ENCODE measurements at regions not wholly inside any gene's neighbourhood (a gene's known extent, or its start where the extent isn't known, plus 50 kb on each side); places are given as distances from the start of the nearest gene placed in this dataset.

DNA sequence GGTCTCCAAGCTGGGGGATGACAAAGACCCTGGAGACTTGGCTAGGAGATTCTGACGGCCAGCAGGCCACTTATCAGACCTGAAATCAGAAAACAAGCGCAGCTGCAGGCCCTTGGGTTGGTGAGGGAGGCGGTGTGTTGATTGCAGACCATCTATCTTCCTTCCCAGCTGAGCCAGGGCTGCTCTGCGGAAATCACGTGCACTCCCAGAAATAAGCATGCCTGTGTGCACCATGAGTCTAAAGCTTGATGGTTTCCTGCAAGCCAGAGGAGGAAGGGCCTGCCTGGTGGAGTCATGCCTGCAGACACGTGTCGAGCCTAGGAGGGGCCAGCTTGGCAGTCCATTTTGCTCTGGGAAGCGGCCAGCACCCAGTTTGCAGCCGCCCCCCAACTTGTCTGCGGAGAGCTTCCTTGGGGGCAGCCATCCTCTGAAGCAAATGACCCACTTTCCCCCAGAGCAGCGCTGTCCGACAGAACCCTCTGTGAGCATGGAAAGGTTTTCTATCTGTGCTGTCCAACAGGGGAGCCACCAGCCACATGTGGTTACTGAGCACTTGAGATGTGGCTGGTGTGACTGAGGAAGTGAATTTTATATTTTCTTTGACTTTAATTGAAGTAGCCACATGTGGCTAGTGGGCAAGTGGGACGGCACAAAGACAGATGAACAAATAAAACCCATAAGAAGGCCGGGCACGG, 175.7 kb upstream of the BCOR start:
- H3K27ac Mint-ChIP-seq = no peak overlapping the region
- no peaks in the 10 kb centered on the region for H3K27me3 Mint-ChIP-seq
- no peak for DNase-seq
- H3K36me3 Mint-ChIP-seq (ENCODE audit: insufficient read depth) = peaks cover 3% of the 10 kb centered on the region
- no peak overlapping the region for H3K4me3 Mint-ChIP-seq
- no peaks in the 10 kb centered on the region for H3K9me3 Mint-ChIP-seq
- peaks cover 0 to 7% of the 10 kb centered on the region in 2 donors for H3K4me1 Mint-ChIP-seq (ENCODE audit: low read depth in 2 of 2)
- no peak for ATAC-seq (replicated peaks)

DNA sequence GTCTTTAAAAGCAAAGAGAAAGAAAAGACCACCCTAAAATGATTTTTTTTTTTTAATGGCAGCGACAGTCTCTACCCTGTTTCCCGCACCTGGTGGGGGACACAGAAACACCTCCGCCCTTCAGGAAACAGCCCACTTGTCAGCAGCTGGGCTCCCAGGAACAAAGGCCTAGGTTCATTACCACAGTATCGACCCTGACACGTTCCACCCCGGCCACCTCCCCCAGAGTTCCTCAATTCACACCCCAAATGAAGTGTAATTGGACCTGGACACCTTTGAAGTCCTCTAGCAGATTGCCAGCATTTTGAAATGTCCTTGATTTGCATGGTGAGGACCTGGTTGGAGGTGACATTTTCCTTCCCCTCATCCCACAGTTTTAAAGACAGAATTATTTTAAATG, 175.0 kb upstream of the BCOR start:
- no peaks in the 10 kb centered on the region for H3K9me3 Mint-ChIP-seq
- H3K27me3 Mint-ChIP-seq = no peaks in the 10 kb centered on the region
- H3K36me3 Mint-ChIP-seq (ENCODE audit: insufficient read depth) = no peaks in the 10 kb centered on the region
- no peak for ATAC-seq (replicated peaks)
- H3K4me3 Mint-ChIP-seq = no peak overlapping the region
- H3K27ac Mint-ChIP-seq = no peak overlapping the region
- DNase-seq = no peak
- no peaks in the 10 kb centered on the region for H3K4me1 Mint-ChIP-seq (ENCODE audit: low read depth in 2 of 2)

DNA sequence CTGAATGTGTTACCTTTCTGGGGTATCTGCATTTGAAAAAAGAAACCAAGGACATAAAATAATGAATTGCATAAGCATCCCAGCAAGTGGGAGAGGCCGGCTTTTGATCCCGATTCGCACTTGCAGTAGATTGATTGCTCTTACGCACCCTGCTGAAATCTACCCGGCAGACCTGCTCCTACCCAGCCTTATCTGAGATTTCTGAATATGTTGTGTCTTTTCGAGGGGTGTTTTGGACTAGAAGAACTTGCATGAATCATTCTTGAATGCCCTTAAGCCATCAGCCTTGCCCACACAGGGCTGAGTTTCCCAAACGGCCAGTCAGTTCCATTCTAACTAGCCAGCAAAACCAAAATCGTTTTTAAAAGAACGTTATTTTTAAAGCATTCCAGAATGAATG, 174.4 kb upstream of the BCOR start:
- no peak overlapping the region for H3K4me3 Mint-ChIP-seq
- no peaks in the 10 kb centered on the region for H3K27me3 Mint-ChIP-seq
- H3K27ac Mint-ChIP-seq = no peak overlapping the region
- H3K36me3 Mint-ChIP-seq (ENCODE audit: insufficient read depth) = no peaks in the 10 kb centered on the region
- no peaks in the 10 kb centered on the region for H3K9me3 Mint-ChIP-seq
- ATAC-seq (replicated peaks) (no peak), DNase-seq (no peak)
- H3K4me1 Mint-ChIP-seq (ENCODE audit: low read depth in 2 of 2) = peaks cover 0 to 1% of the 10 kb centered on the region in 2 donors

GRCh38 chrX:40268188-40268520, 170.4 kb upstream of the BCOR start:
- H3K9me3 Mint-ChIP-seq = no peaks in the 10 kb centered on the region
- H3K27ac Mint-ChIP-seq = no peak overlapping the region
- no peak for ATAC-seq (replicated peaks)
- H3K4me1 Mint-ChIP-seq (ENCODE audit: low read depth in 2 of 2) = peaks cover 0 to 2% of the 10 kb centered on the region in 2 donors
- H3K36me3 Mint-ChIP-seq (ENCODE audit: insufficient read depth) = no peaks in the 10 kb centered on the region
- no peaks in the 10 kb centered on the region for H3K27me3 Mint-ChIP-seq
- no peak for DNase-seq
- H3K4me3 Mint-ChIP-seq = peak overlapping the region in 1 of 2 donors; percentile 74

- peak overlapping the region; percentile 59 to 71 for H3K27ac Mint-ChIP-seq
These were observed 169.8 kb upstream of the BCOR start for GRCh38 chrX:40267334-40268187.

DNA sequence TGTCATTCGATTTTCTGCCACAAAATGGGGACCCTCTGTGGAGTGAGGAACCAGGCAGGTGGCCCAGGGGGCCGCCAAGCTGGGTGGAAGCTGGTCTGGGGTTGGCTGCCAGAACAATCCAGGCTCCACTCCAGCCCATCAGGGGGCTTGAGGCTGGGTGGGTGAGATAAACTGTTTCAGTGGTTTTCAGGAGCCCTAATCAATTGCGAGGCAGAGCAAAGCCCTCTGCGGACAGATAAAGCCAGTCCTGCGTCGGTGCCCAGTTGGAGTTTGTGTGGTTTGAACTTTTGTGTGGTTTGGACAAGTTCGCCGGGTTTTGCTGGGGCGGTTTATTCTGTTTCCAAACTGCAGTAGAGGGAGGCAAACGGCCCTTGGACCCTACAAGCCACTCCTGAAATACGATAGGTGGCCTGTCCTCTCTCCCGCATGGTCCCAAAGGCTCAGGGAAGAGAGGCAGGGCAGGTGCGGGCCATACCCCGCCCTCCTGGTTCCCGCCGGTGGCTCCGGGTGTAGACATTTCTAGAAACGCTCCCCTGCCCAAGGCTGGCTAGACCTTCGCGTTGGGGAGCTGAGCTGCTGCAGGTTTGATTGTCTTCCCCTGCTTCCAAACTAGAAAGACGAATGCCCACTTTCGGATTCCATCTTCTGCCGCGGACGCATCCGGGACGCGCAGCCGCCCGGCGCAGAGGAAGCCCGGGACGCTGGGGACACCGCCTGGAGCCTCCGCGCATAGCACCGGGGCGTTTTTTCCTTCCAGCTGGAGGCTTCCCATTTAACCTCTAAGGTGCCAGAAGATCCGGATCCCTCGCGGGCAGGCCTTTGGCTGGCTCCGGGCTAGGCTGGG, 169.0 kb upstream of the BCOR start:
- Mint-ChIP-seq H3K4me1 (ENCODE audit: low read depth in 2 of 2) (peaks cover 0 to 2% of the 10 kb centered on the region in 2 donors), H3K27me3 (no peaks in the 10 kb centered on the region), H3K4me3 (peak overlapping the region; percentile 67 to 74), H3K36me3 (ENCODE audit: insufficient read depth) (no peaks in the 10 kb centered on the region), H3K27ac (peak overlapping the region; percentile 59 to 71), H3K9me3 (no peaks in the 10 kb centered on the region)
- DNase-seq (peak in 2 of 3 experiments; percentile 29 to 42), ATAC-seq (replicated peaks) (peak; percentile 79)

More at GRCh38 chrX:40267334-40268187, 169.8 kb upstream of the BCOR start:
- no peak for DNase-seq
- Mint-ChIP-seq H3K36me3 (ENCODE audit: insufficient read depth) (no peaks in the 10 kb centered on the region), H3K4me1 (ENCODE audit: low read depth in 2 of 2) (peaks cover 0 to 2% of the 10 kb centered on the region in 2 donors), H3K9me3 (no peaks in the 10 kb centered on the region), H3K27me3 (no peaks in the 10 kb centered on the region), H3K4me3 (peak overlapping the region; percentile 67 to 74)
- ATAC-seq (replicated peaks) = no peak

DNA sequence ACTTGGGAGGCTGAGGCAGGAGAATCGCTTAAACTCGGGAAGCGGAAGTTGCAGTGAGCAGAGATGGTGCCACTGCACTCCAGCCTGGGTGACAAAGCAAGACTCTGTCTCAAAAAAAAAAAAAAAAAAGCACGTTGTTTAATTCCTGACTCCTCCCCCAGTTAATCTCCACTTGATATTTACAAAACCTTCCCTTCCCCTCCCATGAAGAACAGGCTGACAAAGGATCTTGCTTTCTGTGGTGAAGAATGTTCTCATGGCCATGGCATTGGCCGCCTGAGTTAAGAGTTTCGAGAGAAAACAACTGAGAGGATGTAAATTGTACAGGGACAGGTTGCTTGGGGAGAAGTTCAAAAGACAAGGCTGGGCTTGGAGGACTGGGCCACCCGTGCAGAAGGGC, 168.2 kb upstream of the BCOR start:
- Mint-ChIP-seq H3K9me3 (no peaks in the 10 kb centered on the region), H3K4me3 (peak overlapping the region; percentile 67 to 74), H3K27me3 (no peaks in the 10 kb centered on the region)

GRCh38 chrX:40263014-40263560, 165.3 kb upstream of the BCOR start:
- no peak overlapping the region for H3K27ac Mint-ChIP-seq
- no peaks in the 10 kb centered on the region for H3K27me3 Mint-ChIP-seq
- H3K36me3 Mint-ChIP-seq (ENCODE audit: insufficient read depth) = peaks cover 4% of the 10 kb centered on the region
- H3K9me3 Mint-ChIP-seq = no peaks in the 10 kb centered on the region
- no peak for DNase-seq
- no peak for ATAC-seq (replicated peaks)
- peaks cover 0 to 2% of the 10 kb centered on the region in 2 donors for H3K4me1 Mint-ChIP-seq (ENCODE audit: low read depth in 2 of 2)
- H3K4me3 Mint-ChIP-seq = no peak overlapping the region

More for the DNA sequence above, 168.2 kb upstream of the BCOR start:
- Mint-ChIP-seq H3K36me3 (ENCODE audit: insufficient read depth) (no peaks in the 10 kb centered on the region), H3K4me1 (ENCODE audit: low read depth in 2 of 2) (peaks cover 0 to 2% of the 10 kb centered on the region in 2 donors), H3K27ac (no peak overlapping the region)
- ATAC-seq (replicated peaks) (no peak), DNase-seq (no peak)

DNA sequence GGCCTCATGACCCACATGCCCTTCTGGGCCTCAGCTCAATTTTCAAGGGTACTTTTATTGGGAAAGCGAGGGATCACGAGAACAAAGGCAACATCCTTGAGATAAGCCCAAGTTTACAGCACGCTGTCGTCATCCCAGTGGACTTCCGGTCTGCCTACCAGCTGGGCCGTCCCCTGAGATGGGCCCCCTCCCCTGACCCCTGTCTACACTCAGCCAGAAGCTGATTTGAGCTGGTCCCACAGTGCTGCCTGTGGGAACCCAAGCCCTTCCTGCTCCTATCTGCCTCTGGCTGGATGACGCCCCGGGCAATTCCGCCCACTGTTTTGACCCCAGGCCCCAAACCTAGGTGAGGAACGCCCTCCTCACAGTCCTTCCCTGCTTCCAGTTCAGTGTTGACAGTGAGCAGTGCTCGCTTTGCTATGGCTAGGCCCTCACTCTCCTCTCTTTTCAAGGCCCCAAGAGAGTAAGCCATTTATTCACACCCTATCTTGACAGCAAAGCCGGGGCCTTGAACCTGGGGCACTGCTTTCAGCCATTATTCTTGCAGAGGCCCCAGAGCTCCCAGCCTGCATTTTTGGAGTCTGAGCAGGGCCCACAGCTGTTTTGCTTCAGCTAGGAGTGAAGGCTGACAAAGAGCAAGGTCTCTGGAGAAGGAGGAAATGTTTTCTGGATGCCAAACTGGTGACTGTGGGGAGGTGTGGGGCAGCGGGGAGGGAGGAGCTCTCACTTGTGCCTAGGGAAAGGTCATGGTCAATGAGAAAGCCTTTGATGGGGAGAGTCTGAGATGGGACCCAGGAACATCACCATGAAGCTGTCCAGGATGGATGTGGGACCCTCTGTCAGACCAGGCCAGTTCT, 164.6 kb upstream of the BCOR start:
- no peaks in the 10 kb centered on the region for H3K27me3 Mint-ChIP-seq
- ATAC-seq (replicated peaks) (no peak), DNase-seq (no peak)
- H3K27ac Mint-ChIP-seq = peak overlapping the region in 1 of 2 donors; percentile 60
- H3K4me3 Mint-ChIP-seq = no peak overlapping the region
- no peaks in the 10 kb centered on the region for H3K9me3 Mint-ChIP-seq
- peaks cover 4% of the 10 kb centered on the region for H3K36me3 Mint-ChIP-seq (ENCODE audit: insufficient read depth)
- peaks cover 0 to 1% of the 10 kb centered on the region in 2 donors for H3K4me1 Mint-ChIP-seq (ENCODE audit: low read depth in 2 of 2)

DNA sequence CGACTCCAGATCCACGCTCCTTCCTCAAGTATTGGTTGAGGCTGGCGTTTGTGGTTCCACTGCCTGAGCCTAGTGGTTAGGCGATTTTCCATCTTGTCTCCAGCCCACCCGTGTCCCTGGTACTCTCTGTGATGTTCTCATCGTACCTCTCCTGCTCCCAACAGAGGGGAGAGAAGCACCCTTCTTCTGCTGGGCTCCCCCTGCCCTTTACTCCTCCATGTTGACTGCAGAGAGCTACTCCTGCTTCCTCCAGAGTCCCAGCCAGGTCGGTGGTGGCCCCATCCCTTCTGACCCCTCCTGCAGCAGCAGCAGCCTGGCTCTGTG, 164.0 kb upstream of the BCOR start:
- Mint-ChIP-seq H3K27me3 (no peaks in the 10 kb centered on the region), H3K9me3 (no peaks in the 10 kb centered on the region), H3K27ac (no peak overlapping the region), H3K4me3 (no peak overlapping the region), H3K4me1 (ENCODE audit: low read depth in 2 of 2) (peaks cover 0 to 1% of the 10 kb centered on the region in 2 donors), H3K36me3 (ENCODE audit: insufficient read depth) (peaks cover 4% of the 10 kb centered on the region)
- DNase-seq (no peak), ATAC-seq (replicated peaks) (no peak)

- ATAC-seq (replicated peaks) (no peak), DNase-seq (no peak)
- H3K27ac Mint-ChIP-seq = no peak overlapping the region
- H3K27me3 Mint-ChIP-seq = no peaks in the 10 kb centered on the region
- peaks cover 4% of the 10 kb centered on the region for H3K36me3 Mint-ChIP-seq (ENCODE audit: insufficient read depth)
- H3K4me3 Mint-ChIP-seq = no peak overlapping the region
- H3K9me3 Mint-ChIP-seq = no peaks in the 10 kb centered on the region
- H3K4me1 Mint-ChIP-seq (ENCODE audit: low read depth in 2 of 2) = peaks cover 0 to 1% of the 10 kb centered on the region in 2 donors
These were observed 162.5 kb upstream of the BCOR start for GRCh38 chrX:40260146-40260747.

- no peaks in the 10 kb centered on the region for H3K4me1 Mint-ChIP-seq (ENCODE audit: low read depth in 2 of 2)
- H3K27ac Mint-ChIP-seq = no peak overlapping the region
- ATAC-seq (replicated peaks) (no peak), DNase-seq (no peak)
- H3K27me3 Mint-ChIP-seq = no peaks in the 10 kb centered on the region
- peaks cover 4% of the 10 kb centered on the region for H3K36me3 Mint-ChIP-seq (ENCODE audit: insufficient read depth)
- H3K4me3 Mint-ChIP-seq = no peak overlapping the region
- H3K9me3 Mint-ChIP-seq = no peaks in the 10 kb centered on the region
These were observed 161.2 kb upstream of the BCOR start for GRCh38 chrX:40258909-40259308.

Measured in effector memory CD8-positive, alpha-beta T cell (primary cell).